Stomach (tissue), 4 donors: ENCODE measurements at regions not wholly inside any gene's neighbourhood (a gene's known extent, or its start where the extent isn't known, plus 50 kb on each side); places are given as distances from the start of the nearest gene placed in this dataset.

Experiments
- POLR2AphosphoS5 ChIP-seq, 3 donors: sonication (generic); formaldehyde crosslinking; IDR thresholded peaks; one replicate each; pipeline ENCODE4 v1.6.1; 2016; ENCODE audit warnings: antibody characterized with exemption in 3 of 3
- TF ChIP-seq, protein P1 (sequence below), 7 experiments: fragments of 450-650 bp in 4 of 7; fragments of 200-600 bp in 3 of 7; sonication (generic) in 3 of 7; IDR thresholded peaks; one replicate each; pipeline ENCODE4 v1.5.1; 2016 to 2019; ENCODE audit warnings: antibody characterized with exemption in 7 of 7, control low read depth in 2 of 7, mild to moderate bottlenecking in 1 of 7

DNA sequence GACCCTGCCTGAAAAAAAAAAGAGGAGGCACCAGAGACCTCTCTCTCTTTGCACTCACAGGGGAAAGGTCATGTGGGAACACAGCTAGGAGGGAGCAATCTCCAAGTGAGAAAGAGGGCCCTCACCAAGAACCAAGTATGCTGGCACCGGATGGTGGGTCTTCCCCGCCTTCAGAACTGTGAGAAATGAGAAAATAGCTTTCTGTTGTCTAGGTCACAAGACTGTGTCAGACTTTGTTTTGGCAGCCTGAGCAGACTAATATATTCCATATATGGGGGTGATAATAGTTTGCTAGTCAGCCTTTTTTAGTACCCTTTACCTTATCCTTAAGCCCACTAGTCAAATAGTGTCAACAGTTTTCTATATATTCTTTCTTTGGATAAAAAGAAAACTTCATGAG is 193.0 kb downstream of the TRIML1 start:
- TF ChIP-seq, protein P1, sequence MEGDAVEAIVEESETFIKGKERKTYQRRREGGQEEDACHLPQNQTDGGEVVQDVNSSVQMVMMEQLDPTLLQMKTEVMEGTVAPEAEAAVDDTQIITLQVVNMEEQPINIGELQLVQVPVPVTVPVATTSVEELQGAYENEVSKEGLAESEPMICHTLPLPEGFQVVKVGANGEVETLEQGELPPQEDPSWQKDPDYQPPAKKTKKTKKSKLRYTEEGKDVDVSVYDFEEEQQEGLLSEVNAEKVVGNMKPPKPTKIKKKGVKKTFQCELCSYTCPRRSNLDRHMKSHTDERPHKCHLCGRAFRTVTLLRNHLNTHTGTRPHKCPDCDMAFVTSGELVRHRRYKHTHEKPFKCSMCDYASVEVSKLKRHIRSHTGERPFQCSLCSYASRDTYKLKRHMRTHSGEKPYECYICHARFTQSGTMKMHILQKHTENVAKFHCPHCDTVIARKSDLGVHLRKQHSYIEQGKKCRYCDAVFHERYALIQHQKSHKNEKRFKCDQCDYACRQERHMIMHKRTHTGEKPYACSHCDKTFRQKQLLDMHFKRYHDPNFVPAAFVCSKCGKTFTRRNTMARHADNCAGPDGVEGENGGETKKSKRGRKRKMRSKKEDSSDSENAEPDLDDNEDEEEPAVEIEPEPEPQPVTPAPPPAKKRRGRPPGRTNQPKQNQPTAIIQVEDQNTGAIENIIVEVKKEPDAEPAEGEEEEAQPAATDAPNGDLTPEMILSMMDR (IDR thresholded peaks at IDR 0.05): no peak
- TF ChIP-seq POLR2AphosphoS5 (IDR thresholded peaks at IDR 0.05): no peak
